ENCODE measurements at regions not wholly inside any gene's neighbourhood (a gene's known extent, or its start where the extent isn't known, plus 50 kb on each side); places are given as distances from the start of the nearest gene placed in this dataset.

DNA sequence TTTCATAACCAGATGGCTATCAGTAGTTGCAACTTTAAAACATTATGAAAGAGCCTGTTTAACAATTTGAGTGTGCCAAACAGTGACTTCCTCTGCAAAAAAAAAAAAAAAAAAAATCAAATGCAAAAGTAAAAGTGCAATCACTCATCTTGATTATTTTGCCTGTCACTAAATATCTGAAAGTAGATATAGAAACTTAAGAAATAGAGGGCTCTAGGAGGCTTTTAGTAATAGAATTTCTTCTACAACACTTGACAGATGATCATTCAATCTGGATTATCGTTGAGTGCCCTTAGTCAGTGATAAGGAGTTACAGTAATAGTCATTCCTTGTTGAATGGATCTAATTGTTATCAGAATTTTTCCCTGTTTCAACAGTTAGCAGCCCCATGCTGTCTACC lies 101.8 kb downstream of the CETN3 start:
- TF ChIP-seq, protein P1, sequence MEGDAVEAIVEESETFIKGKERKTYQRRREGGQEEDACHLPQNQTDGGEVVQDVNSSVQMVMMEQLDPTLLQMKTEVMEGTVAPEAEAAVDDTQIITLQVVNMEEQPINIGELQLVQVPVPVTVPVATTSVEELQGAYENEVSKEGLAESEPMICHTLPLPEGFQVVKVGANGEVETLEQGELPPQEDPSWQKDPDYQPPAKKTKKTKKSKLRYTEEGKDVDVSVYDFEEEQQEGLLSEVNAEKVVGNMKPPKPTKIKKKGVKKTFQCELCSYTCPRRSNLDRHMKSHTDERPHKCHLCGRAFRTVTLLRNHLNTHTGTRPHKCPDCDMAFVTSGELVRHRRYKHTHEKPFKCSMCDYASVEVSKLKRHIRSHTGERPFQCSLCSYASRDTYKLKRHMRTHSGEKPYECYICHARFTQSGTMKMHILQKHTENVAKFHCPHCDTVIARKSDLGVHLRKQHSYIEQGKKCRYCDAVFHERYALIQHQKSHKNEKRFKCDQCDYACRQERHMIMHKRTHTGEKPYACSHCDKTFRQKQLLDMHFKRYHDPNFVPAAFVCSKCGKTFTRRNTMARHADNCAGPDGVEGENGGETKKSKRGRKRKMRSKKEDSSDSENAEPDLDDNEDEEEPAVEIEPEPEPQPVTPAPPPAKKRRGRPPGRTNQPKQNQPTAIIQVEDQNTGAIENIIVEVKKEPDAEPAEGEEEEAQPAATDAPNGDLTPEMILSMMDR (IDR thresholded peaks at IDR 0.05), result no peak
- no peak overlapping the region for H3K4me3 ChIP-seq (ENCODE audit: low read depth in 1 of 2, low read length in 1 of 2)

DNA sequence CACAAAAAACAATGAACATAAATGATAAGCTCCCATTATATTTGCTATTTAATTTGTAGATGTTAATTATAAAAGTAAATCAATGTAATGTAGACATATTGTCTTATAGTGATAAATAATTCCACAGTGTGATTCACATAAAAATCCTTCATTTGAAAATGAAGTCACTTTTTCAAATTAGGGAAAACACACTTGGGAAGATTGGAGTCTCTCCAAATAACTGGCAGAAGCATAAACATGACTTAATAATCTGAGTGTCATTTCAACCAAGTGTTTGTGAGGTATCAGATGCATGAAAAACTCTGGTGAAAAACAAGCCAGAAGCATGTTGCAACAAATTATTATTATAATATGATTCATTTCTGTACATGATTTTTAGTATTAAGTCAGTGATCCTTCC lies 102.2 kb downstream of the CETN3 start:
- Histone ChIP-seq H3K27ac (no peak overlapping the region), H3K4me1 (ENCODE audit: control insufficient read depth in 1 of 2, insufficient read depth in 1 of 2, low read depth in 1 of 2, low read length in 1 of 2) (no peaks in the 10 kb centered on the region), H3K36me3 (no peaks in the 10 kb centered on the region), H3K27me3 (no peaks in the 10 kb centered on the region), H3K9me3 (no peaks in the 10 kb centered on the region), H3K4me3 (ENCODE audit: low read depth in 1 of 2, low read length in 1 of 2) (no peak overlapping the region)
- TF ChIP-seq, protein P1 (IDR thresholded peaks at IDR 0.05), result no peak

More for the DNA sequence above, 101.8 kb downstream of the CETN3 start:
- Histone ChIP-seq H3K9me3 (no peaks in the 10 kb centered on the region), H3K27ac (no peak overlapping the region), H3K27me3 (no peaks in the 10 kb centered on the region), H3K36me3 (no peaks in the 10 kb centered on the region), H3K4me1 (ENCODE audit: control insufficient read depth in 1 of 2, insufficient read depth in 1 of 2, low read depth in 1 of 2, low read length in 1 of 2) (no peaks in the 10 kb centered on the region)

DNA sequence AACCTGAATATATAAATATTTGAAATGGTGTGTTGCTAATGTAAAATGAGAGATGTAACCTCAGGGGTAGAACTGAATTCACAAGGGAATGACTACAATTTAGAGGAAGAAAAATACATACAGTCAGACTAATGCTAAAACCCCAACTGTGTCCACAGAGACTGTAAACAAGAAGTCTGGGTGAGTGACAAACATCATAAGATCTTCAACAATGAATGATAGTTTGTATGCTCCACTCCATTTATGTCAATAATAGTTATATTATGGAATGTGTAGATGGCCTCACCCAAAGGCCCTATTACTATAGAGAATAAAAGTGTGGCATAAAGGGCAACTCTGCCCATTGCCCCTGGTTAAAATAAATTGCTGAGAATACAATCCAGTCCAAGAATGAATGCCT lies 102.9 kb downstream of the CETN3 start:
- Histone ChIP-seq H3K4me1 (ENCODE audit: control insufficient read depth in 1 of 2, insufficient read depth in 1 of 2, low read depth in 1 of 2, low read length in 1 of 2) (no peaks in the 10 kb centered on the region), H3K27ac (no peak overlapping the region), H3K4me3 (ENCODE audit: low read depth in 1 of 2, low read length in 1 of 2) (no peak overlapping the region), H3K9me3 (no peaks in the 10 kb centered on the region), H3K27me3 (no peaks in the 10 kb centered on the region), H3K36me3 (no peaks in the 10 kb centered on the region)
- TF ChIP-seq, protein P1 (IDR thresholded peaks at IDR 0.05), result no peak

DNA sequence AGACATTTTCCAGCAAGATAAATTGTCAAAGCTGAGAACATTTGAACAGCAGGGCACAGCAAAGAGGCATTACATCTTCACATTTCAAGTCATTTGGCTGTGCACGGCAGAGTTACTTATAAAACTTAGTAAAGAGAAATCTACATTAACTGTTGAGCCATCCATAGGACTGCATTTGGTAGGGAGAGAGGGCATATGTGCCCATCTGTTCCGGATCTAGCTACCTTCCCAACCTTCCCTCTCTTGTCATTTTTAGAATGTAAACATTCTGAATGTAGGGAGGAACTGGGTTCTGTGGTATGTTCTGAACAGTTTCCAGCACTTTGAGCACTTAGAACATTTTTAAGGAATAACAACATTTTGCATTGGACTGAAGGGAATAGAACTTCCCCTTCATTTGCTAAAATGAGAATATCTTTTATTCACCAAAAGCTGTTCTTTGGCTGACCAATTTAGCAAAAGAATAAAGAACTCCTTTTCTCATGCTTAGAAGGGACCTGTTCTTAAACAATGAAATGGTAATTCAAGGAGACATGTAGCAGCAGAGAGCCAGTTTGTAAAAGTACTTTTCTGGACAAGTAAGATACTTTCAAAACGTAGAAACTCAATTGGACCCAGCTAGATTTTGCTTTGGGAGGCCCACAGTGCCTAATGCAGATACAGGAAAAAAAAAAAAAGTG lies 104.4 kb downstream of the CETN3 start:
- Histone ChIP-seq H3K27me3 (no peaks in the 10 kb centered on the region), H3K4me1 (ENCODE audit: control insufficient read depth in 1 of 2, insufficient read depth in 1 of 2, low read depth in 1 of 2, low read length in 1 of 2) (no peaks in the 10 kb centered on the region), H3K9me3 (no peaks in the 10 kb centered on the region), H3K36me3 (no peaks in the 10 kb centered on the region), H3K27ac (no peak overlapping the region), H3K4me3 (ENCODE audit: low read depth in 1 of 2, low read length in 1 of 2) (no peak overlapping the region)
- TF ChIP-seq, protein P1 (IDR thresholded peaks at IDR 0.05), result no peak

DNA sequence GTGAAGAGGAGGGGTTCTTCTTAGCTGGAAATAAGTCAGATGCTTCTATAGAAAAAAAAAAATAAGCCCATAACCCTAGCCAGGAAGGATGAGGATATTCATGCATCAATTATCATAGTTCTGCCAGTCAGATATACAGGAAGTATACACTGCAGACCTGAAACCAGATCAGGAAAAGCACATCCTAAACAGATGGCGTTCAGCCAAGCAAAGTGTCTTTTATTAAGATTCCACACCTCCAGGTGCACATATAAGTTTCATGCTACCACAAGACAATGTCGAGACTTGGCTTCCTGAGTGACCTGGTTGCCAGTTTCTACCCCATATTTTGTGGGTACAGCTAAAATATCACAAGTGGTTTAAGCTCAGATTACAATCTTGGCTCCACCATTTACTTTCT lies 108.3 kb downstream of the CETN3 start:
- H3K4me3 ChIP-seq (ENCODE audit: low read depth in 1 of 2, low read length in 1 of 2), result no peak overlapping the region
- no peaks in the 10 kb centered on the region for H3K4me1 ChIP-seq (ENCODE audit: control insufficient read depth in 1 of 2, insufficient read depth in 1 of 2, low read depth in 1 of 2, low read length in 1 of 2)
- H3K27ac ChIP-seq, result no peak overlapping the region
- no peaks in the 10 kb centered on the region for H3K27me3 ChIP-seq
- H3K36me3 ChIP-seq, result no peaks in the 10 kb centered on the region
- no peaks in the 10 kb centered on the region for H3K9me3 ChIP-seq
- TF ChIP-seq, protein P1 (IDR thresholded peaks at IDR 0.05), result no peak

All from neutrophil (primary cell).